Dermis microvascular lymphatic vessel endothelial cell (primary cell): ENCODE measurements at regions not wholly inside any gene's neighbourhood (a gene's known extent, or its start where the extent isn't known, plus 50 kb on each side); places are given as distances from the start of the nearest gene placed in this dataset.
"Not testable (repeated sequence)": the region's sequence is repeated elsewhere in the genome, so short reads cannot be mapped to it uniquely, and the experiment has no call there.

ENCODE experiments used
- DNase-seq, 2 donors: peaks; one replicate each; pipeline versions ENCODE4 v3.0.0 to v3.0.0-alpha.2; 2010; ENCODE audit warnings: low read depth in 2 of 2

DNA sequence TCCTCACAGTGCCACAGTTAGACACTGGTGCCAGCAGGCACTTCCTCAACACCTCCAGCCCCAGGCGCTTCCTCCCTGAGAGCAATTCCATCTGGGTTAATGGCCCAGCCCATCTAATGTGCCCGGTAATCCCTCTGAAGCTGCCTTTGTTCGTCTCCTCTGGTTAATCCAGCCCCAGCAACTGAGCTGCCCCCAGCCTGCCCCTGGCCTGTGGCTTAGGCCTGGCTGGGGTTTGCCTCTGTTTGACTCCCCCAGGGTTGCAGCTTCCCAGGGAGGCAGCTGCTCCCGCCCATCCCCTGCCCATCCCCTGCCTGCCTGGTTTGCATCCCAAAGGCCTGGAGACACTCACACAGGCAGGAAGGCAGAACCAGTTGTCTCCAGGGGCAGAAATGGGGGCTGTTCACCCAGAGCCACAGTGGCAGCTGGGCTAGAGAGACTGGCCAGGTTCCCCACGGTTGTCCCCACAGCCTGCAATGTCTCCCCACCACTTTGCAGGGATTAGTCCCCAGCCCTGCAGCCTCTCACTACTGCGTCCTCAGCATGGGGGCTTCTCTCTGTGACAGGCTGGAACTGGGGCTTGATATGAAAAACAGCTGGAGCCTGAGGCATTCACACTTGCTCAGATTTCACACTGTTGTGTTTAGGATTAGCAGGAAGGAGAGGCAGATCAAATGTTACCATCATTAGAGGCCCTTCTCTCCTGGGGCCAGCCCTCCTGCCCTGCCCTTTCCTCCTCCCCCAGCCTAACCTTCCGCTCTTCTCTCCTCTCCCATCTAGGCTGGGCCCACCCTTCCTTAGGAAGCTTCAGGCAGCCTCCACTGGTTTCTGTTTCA, 120.2 kb downstream of the TLR5 start:
- no peak for DNase-seq

DNA sequence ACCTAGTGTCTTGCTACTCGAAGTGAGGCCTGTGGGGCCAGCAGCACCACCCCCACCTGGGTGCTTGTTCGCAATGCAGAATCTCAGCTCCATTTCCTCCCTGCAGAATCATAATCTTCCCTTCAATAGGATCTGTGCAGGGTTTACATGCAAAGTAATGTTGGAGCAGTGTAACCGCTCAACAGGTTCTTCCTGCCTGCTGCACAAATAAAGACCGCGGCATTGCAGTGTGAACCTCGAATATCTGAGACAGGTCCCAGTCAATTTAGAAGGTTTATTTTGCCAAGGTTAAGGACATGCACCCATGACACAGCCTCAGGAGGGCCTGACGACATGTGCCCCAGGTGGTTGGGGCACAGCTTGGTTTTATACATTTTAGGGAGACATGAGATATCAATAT, 119.2 kb downstream of the TLR5 start:
- DNase-seq = no peak

DNA sequence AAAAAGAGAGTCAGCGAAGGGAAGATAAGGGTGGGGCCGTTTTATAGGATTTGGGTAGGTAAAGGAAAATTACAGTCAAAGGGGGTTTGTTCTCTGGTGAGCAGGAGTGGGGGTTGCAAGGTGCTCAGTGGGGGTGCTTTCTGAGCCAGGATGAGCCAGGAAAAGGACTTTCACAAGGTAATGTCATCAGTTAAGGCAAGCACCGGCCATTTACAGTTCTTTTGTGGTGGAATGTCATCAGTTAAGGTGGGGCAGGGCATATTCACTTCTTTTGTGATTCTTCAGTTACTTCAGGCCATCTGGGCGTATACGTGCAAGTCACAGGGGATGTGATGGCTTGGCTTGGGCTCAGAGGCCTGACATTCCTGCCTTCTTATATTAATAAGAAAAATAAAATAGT, 118.6 kb downstream of the TLR5 start:
- DNase-seq = not testable (repeated sequence)

DNA sequence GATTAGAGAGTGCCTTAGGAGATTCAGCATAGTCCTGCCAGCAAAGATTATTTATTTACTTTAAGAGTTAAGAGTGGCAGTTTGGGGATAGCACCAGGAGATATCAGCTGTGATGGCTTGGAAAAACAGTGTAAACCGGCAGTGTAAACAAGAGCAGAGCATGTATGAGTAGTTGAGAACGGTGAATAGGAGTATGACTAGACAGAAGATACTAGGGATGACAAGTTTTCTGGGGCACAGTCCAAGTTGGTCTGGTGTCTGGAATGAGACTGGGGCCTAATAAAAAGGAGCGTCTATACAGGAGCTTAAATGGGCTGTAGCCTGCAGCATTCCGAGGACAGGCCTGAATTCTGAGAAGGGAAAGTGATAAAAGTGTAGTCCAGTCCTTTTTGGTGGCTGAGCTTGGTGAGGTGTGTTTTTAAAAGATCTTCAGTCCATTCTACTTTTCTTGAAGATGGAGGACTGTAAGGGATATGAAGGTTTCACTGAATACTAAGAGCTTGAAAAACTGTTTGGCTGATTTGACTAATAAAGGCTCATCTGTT, 117.8 kb downstream of the TLR5 start:
- not testable (repeated sequence) for DNase-seq

DNA sequence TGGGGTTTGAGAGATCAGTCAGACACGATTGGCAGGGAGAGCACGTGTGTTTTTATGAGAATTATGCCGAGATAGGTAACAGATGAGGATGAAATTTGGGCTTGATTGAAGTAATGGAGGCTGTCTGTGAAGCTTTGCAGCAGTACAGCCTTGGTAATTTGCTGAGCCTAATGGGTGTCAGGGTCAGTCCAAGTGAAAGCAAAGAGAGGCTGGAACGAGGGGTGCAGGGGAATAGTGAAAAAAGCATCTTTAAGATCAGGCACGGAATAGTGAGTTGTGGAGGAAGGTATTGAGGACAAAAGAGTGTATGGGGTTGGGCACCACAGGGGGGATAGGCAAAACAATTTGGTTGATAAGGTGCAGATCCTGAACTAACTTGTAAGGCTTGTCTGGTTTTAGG, 116.4 kb downstream of the TLR5 start:
- not testable (repeated sequence) for DNase-seq

DNA sequence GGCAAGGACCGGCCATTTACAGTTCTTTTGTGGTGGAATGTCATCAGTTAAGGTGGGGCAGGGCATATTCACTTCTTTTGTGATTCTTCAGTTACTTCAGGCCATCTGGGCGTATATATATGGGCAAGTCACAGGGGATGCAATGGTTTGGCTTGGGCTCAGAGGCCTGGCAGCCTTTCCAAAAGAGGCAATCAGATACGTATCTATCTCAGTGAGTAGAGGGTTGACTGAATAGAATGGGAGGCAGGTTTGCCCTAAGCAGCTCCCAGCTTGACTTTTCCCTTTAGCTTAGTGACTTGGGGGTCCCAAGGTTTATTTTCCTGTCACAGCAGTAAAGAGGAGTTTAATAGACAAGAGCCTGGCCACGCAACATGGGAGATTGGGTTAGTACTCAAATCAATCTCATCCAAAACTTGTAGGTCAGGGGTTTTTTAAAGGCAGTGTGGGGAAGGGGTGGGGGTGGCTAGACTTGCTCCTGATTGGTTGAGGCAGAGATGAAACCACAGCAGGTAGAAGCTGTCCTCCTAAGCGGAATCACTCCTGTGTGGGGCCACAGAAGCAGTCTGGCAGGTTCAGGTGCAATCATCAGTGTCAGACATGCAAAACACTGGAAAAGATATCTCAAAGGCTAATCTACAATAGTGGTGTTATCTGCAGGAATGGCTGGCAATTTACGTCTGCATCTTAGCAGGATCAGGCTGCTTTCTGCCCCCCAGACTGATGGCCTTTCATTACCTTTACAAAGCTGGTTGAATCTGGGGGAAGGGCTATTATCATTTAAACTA, 112.9 kb downstream of the TLR5 start:
- no peak for DNase-seq

DNA sequence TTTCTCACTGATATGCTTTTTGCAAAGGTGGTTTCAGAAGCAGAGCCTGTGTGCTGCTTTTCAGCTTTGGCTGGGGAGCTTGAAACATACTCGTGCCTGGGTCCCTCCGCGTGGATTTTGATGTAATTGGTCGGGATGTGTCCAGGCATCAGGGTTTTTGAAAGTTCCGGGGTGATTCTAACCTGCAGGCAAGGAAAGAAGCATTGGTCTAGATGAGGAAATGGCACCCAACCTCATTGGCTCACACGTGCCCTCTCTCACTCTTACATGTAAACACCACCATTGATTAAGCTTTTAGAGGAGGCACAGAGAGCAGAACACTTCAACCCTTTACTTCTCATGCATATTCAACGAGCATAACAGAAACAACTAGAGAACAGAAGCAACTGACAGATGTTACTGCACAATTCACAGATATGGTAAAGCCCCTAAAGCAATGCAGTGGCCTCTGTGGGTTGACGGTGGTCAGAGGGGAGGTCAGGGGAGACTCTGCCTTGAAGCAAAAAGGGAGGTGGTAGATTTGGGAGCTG, 112.1 kb downstream of the TLR5 start:
- no peak for DNase-seq

DNA sequence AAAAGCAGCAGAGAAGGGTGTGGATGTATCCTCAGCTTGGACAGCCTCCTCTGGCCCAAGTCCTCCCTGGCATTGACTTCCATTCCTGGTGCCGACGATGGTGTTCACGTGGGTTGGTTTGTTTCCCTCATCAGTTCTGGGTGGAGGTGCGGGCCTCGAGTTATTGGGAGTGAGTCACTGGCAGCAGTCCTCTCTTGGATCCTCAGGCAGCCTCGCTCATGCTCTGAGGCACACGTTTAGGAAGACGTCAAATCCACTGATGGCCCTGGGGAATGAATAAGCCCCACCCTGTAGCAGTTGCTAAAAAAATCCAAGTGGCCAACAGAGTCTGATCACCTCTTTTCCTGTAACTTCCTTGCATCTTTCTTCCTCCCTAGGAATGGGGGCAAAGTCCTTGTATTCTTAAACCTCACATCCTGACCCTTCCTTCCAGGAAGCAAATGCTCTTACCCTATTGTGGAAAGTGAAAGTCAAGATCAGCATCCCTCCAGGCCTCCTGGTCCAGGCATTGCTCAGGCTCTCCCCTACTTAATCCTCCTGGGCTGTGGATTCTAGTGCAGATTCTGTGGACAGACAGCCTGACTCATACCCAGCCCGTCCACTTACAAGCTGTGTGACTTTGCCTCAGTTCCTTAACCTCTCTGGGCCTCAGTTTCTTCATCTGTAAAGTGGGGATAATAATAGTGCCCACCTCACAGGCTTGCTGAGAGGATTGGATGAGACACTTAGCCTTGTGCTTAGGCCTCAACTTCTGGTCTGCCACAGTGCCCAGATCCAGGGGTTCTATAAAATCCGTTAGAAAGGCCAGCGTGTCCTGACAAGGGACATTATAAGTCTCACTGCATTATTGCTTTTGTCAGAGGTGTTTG, 111.1 kb downstream of the TLR5 start:
- DNase-seq = no peak

DNA sequence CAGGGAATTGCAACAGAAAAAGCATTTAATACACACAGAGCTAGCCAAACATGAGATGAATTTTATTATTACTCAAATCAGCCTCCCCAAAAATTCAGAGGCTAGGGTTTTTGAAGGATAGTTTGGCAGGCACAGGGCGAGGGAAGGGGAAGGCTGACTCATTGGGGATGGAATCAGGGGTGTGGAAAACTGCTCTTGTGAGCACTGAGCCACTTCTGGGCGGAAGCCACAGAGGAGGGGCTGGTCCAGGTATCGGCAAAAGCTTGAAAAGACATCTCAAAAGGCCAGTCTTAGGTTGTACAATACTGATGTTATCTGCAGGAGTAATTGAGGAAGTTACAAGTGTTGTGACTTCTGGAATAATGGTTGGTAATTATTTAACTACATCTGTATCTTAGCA, 109.4 kb downstream of the TLR5 start:
- DNase-seq = no peak

DNA sequence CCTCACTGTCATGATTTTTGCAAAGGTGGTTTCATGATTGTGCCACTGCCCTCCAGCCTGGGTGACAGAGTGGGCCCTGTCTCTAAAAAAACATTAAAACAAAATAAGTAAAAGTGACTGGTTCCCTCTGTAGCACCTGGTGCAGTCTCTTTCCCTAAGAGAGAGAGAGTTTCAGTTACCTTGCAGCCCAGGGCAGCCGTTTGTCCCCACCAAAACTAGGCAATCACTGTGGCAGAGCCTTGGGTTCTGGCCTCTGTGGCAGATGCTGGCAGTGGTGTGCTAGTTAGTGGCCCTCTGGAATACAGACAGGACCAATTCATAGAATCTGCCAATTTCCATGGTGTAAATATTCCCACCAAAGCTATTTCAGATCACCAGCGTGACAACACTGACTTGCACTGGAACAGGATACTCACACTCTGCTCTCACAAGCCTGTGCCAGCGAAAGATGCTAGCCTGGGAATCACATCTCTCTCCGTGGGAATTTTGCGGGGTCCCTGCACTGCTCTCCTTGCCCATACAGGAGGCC, 108.7 kb downstream of the TLR5 start:
- DNase-seq = no peak

DNA sequence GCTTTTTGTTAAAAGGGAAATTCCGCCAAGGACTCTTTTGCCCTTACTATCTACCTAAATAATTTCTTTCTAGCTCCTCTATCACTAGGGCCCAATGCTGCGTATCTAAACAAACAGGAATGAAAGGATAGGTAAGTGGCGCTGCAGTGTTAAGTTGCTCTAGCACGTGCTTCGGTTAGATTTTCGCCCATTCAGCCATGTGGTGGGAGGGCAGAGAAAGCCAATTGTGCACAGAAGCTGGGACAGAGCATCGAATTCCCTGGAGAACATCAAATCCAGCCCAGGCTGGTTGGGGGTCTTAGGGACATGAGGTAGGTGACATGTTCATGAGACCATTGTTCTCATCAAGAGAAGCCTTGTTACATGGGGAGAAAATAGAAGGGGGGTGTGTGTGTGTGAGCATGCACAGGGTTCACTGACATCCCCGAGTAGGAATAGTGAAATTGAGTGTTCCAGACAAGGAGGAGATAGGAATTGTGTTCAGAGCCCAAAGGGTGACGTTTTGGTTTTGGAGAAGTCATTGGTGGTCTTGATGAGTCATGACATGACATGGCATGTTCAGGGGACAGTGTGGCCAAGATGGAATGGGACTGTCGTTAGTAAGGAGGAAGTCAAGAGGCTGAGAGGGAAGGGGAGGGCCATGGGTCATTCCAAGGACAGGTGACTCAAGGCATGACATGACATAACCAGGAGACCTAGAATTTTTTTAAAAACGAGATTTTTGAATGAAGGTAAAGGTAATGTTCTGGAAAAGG, 107.1 kb downstream of the TLR5 start:
- DNase-seq = no peak

DNA sequence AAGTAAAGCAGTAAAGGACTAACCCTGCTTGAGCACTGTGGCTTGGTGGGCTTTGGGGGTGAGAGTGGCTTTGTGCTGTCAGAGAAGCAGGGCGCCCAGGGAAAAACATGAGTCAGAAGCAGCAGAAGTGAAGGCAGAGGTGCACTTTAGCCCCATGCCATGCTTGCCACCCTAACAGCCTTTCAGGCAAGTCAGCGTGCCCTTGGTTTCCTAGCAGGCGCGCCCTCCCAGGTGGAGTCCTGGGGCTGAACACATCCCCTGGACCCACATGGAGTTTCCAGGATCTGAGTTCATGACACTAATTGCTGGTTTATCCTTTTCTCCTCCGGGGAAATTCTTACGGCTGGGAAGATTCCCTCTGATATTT, 106.6 kb downstream of the TLR5 start:
- DNase-seq = no peak

DNA sequence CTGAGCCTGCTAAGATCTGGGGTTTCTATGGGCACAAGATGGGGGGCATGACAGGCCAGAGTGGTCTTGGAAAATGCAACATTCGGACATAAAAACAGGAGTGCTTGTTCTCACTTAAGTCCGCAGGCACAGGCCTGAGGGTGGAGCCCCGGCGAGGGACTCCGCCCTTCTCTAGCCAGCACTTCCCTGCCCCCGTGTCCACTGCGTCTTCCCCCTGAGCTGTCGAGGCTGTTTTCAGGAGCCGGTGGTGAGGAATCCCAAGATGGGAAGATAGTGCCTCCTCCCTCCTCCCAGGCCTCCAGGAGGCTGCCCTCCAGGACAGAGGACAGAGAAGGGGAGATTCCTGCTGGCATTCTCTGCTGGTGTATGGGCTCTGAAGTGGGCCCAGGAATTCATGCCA, 105.2 kb downstream of the TLR5 start:
- no peak for DNase-seq

DNA sequence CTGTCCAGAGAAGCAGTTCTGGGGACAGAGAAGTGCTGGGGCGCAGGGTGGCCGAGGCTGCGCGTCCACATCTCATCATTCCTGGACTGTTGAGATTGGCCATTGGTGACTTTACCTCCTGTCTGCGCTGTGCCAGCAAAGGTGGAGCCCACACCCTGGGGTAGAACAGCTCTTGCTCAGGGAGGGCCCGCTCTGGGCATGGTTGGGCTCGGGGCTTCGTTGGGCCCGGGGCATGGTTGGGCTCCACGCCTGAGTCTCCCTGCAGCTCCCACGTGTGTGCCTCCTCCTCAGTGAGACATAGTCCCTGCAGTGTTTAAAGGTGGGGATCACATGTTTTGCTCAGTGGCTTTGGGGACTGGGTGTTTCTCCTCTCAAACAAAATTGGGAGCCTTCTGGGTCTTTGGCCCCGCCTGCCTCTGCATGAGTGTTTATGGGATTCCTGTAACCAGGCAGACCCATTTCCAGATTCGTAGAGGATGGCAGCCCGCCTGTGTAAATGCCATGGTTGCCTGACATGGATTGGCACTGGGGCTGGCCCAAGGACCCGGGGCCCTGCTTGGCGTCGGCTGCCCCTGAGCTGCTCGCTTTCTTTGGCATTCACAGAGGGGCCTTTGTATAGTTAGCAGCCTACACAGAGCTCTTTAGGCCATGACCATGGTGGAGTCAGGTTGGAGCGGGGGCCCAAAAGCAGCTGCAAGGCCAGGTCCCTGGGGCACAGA, 104.6 kb downstream of the TLR5 start:
- no peak for DNase-seq

DNA sequence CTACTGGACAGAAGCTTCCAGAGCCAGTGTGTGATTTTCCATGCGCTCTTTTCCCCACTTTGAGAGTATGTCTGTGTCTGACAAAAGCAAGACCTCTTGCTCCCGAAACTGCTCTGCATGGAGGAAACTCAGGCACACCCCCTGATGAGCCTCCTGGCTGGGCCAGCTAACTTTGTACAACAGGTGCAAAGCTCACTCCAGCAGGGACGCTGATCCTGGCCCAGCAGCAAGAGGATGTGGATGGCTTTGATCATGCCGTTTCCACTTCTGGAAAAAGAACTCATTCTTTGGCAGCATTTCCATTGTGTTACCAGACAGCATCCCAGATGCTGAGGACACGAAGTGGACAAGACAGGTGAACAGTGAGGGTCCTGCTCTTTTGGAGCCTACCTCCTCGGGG, 103.1 kb downstream of the TLR5 start:
- DNase-seq = no peak

DNA sequence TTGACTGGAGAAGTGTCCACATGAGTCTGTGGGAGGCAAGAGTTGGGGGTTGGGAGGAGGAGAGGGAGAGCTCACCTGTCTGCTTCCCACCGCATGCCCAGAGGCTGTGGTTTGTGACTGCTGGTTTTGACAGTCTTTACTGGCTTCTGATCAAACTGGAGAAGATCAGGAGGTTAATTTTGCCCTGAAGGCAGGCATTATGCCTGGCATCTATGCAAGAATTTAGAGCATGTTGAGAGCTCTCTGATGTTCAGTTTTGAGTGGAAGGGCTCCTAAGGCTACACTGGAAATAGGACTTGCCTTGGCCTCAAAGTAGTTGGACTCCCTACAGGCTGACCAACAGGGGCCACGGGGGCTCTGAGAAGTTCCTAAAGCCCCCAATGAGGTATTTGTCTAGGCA, 101.6 kb downstream of the TLR5 start:
- no peak for DNase-seq

DNA sequence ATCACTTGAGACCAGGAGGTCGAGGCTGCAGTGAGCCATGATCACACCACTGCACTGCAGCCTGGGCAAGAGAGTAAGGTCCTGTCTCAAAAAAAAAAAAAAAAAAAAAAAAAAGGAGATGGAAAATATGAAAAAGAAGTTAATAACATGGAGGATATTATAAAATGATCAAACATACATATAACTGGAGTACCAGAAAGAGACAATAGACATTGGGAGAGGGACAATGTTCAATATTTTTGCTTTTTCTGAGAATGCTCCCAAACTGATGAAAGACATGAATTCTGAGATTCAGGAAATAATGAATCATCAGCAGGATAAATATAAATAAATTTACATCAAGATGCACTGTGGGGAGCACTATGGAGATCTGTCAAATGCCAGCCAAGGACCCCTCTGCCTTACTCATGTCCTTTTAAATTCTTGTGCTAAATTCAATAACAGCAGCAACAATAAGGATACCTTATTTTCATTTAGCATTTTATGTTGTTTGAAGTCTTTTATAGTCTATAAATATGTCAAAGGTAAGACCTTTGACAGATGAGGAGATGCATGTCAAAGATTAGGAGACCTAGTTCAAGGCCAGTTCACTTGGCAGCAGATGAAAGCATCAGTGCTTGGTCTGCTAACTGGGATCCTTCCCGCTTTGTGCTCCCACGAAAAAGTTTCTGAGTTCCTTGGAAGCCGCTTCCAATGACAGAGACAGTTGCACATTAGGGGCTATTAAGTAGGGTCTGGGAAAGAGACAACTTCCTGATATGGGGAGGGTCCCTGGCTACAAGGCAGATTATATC, 97.7 kb downstream of the TLR5 start:
- DNase-seq = no peak

DNA sequence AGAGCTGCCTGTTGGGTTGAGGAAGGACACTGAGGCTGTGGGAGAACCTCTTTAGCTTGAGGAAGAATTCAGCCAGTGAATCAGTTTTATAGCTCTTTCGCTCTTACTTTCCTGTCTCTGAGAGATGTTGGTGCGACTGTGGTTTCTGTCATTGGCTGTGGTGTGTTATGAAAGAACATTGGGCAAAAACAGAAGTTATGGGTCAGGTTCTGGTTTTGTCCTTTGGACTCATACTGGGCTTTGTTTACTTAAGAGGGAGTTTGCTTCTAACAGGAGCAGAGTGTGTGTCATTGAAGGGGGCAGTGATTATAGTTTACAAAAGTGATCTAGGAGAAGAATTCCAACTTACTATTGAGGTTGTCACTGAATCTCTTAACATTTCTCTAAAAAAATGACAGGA, 97.0 kb downstream of the TLR5 start:
- no peak for DNase-seq

DNA sequence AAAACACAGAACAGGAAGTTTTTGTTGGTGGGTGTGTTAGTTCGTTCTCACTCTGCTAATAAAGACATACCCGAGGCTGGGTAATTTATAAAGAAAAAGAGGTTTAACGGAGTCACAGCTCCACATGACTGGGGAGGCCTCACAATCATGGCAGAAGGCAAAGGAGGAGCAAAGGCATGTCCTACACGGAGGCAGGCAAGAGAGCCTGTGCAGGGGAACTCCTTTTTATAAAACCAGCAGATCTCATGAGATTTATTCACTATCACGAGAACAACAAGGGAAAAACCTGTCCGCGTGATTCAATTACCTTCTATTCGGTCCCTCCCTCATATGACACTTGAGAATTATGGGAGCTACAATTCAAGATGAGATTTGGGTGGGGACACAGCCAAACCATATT, 96.6 kb downstream of the TLR5 start:
- DNase-seq = not testable (repeated sequence)
